ENCODE measurements at regions not wholly inside any gene's neighbourhood (a gene's known extent, or its start where the extent isn't known, plus 50 kb on each side); places are given as distances from the start of the nearest gene placed in this dataset.

GRCh38 chr12:94042321-94042720, 106.1 kb upstream of the PLXNC1 start:
- TF ChIP-seq, protein P1, sequence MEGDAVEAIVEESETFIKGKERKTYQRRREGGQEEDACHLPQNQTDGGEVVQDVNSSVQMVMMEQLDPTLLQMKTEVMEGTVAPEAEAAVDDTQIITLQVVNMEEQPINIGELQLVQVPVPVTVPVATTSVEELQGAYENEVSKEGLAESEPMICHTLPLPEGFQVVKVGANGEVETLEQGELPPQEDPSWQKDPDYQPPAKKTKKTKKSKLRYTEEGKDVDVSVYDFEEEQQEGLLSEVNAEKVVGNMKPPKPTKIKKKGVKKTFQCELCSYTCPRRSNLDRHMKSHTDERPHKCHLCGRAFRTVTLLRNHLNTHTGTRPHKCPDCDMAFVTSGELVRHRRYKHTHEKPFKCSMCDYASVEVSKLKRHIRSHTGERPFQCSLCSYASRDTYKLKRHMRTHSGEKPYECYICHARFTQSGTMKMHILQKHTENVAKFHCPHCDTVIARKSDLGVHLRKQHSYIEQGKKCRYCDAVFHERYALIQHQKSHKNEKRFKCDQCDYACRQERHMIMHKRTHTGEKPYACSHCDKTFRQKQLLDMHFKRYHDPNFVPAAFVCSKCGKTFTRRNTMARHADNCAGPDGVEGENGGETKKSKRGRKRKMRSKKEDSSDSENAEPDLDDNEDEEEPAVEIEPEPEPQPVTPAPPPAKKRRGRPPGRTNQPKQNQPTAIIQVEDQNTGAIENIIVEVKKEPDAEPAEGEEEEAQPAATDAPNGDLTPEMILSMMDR (IDR thresholded peaks at IDR 0.05) = no peak
- TF ChIP-seq POLR2A (IDR thresholded peaks at IDR 0.05) = no peak
- TF ChIP-seq POLR2AphosphoS5 (IDR thresholded peaks at IDR 0.05) = no peak
